Kidney epithelial cell (primary cell): ENCODE measurements at regions not wholly inside any gene's neighbourhood (a gene's known extent, or its start where the extent isn't known, plus 50 kb on each side); places are given as distances from the start of the nearest gene placed in this dataset.

Experiments
- DNase-seq: peaks from one replicate; pipeline ENCODE4 v3.0.0-alpha.2; 2010; ENCODE audit warnings: low read depth
- H3K27me3 ChIP-seq: 2 replicates; pipeline ENCODE4 v1.6.0; 2011; ENCODE audit warnings: low read length; ENCODE audit not compliant: control insufficient read depth, insufficient read depth
- H3K36me3 ChIP-seq: 2 replicates; pipeline ENCODE4 v1.5.1; 2011; ENCODE audit warnings: low read length; ENCODE audit not compliant: control insufficient read depth, insufficient read depth
- H3K4me3 ChIP-seq: 2 replicates; pipeline ENCODE4 v1.5.1; 2011; ENCODE audit warnings: low read depth, mild to moderate bottlenecking, control low read depth, low read length
- TF ChIP-seq, protein P1 (sequence below): IDR thresholded peaks from 2 replicates; pipeline ENCODE4 v1.5.1; 2011; ENCODE audit warnings: mild to moderate bottlenecking, moderate library complexity, low read length, control low read depth, inconsistent platforms; ENCODE audit not compliant: insufficient read depth, poor library complexity, severe bottlenecking

DNA sequence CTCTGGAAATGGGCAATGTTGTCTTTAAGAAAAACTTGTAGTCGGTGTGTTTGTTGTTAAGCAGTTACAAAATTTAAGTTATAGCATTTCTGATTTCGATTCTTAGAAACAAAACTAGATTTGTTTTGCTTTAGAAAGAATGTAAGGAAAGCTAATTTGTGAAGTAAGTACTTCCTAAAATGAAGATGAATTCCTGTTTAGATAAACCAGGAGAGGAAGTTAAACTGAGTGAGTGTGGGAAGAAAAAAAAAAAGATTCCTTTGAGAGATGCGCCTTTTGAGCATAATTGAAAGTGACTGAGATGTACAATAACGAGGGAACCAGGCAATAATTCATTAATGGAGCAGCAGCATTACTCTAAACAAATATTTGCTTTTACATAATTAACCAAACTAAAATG is 52.4 kb upstream of the ALOX12 start:
- TF ChIP-seq, protein P1, sequence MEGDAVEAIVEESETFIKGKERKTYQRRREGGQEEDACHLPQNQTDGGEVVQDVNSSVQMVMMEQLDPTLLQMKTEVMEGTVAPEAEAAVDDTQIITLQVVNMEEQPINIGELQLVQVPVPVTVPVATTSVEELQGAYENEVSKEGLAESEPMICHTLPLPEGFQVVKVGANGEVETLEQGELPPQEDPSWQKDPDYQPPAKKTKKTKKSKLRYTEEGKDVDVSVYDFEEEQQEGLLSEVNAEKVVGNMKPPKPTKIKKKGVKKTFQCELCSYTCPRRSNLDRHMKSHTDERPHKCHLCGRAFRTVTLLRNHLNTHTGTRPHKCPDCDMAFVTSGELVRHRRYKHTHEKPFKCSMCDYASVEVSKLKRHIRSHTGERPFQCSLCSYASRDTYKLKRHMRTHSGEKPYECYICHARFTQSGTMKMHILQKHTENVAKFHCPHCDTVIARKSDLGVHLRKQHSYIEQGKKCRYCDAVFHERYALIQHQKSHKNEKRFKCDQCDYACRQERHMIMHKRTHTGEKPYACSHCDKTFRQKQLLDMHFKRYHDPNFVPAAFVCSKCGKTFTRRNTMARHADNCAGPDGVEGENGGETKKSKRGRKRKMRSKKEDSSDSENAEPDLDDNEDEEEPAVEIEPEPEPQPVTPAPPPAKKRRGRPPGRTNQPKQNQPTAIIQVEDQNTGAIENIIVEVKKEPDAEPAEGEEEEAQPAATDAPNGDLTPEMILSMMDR: no peak
- no peaks in the 10 kb centered on the region for H3K36me3 ChIP-seq
- DNase-seq: no peak
- H3K27me3 ChIP-seq: no peaks in the 10 kb centered on the region
- no peak overlapping the region for H3K4me3 ChIP-seq
